CD14-positive monocyte (primary cell): ENCODE measurements at regions not wholly inside any gene's neighbourhood (a gene's known extent, or its start where the extent isn't known, plus 50 kb on each side); places are given as distances from the start of the nearest gene placed in this dataset.

Experiments used
- DNase-seq, 3 donors: peaks; one replicate each; pipeline ENCODE4 v3.0.0-alpha.2; 2011 to 2022
- H2AFZ ChIP-seq: 2 replicates; pipeline ENCODE4 v1.6.0; 2012; ENCODE audit warnings: mild to moderate bottlenecking, low read depth, low read length, inconsistent platforms; ENCODE audit not compliant: insufficient read depth, poor library complexity, severe bottlenecking
- H3K27ac ChIP-seq, 2 donors: 1 replicate in 1 of 2; 2 replicates in 1 of 2; pipeline ENCODE4 v1.5.1; 2012 to 2013; ENCODE audit warnings: low read length in 2 of 2, control low read depth in 1 of 2, inconsistent platforms in 1 of 2, low read depth in 1 of 2, mild to moderate bottlenecking in 1 of 2
- H3K27me3 ChIP-seq, 2 donors: one replicate each; pipeline versions ENCODE4 v1.6.0 to v1.6.1; 2011 to 2013; ENCODE audit warnings: low read length in 2 of 2; ENCODE audit not compliant: control insufficient read depth in 2 of 2, insufficient read depth in 2 of 2
- H3K36me3 ChIP-seq, 2 donors: replicated peaks in 1 of 2; 1 replicate in 1 of 2; 2 replicates in 1 of 2; pipeline versions ENCODE4 v1.5.1 to v1.6.1; 2012 to 2013; ENCODE audit warnings: low read length in 2 of 2, control low read depth in 1 of 2, inconsistent platforms in 1 of 2, mild to moderate bottlenecking in 1 of 2; ENCODE audit not compliant: insufficient read depth in 2 of 2, control insufficient read depth in 1 of 2
- H3K4me1 ChIP-seq, 2 donors: 1 replicate in 1 of 2; 2 replicates in 1 of 2; pipeline versions ENCODE4 v1.5.1 to v1.6.1; 2012 to 2013; ENCODE audit warnings: low read length in 2 of 2, control low read depth in 1 of 2, inconsistent platforms in 1 of 2, mild to moderate bottlenecking in 1 of 2, moderate library complexity in 1 of 2; ENCODE audit not compliant: insufficient read depth in 2 of 2, control insufficient read depth in 1 of 2
- H3K4me2 ChIP-seq: replicated peaks from 2 replicates; pipeline ENCODE3; 2012; ENCODE audit warnings: low read length, moderate library complexity, mild to moderate bottlenecking; ENCODE audit not compliant: poor library complexity, severe bottlenecking; ENCODE audit errors: extremely low read depth
- H3K4me3 ChIP-seq, 3 experiments: fragments of 200-600 bp in 1 of 3; sonication (generic) in 1 of 3; replicated peaks in 1 of 3; 1 replicate in 2 of 3; 2 replicates in 1 of 3; pipeline ENCODE4 v1.5.1; 2011 to 2013; ENCODE audit warnings: low read length in 3 of 3, mild to moderate bottlenecking in 3 of 3, control low read depth in 2 of 3, low read depth in 2 of 3, inconsistent platforms in 1 of 3, moderate library complexity in 1 of 3
- H3K79me2 ChIP-seq: 2 replicates; pipeline ENCODE4 v1.6.0; 2012; ENCODE audit warnings: mild to moderate bottlenecking, control low read depth, inconsistent platforms, low read length, moderate library complexity; ENCODE audit not compliant: insufficient read depth
- H3K9ac ChIP-seq: 2 replicates; pipeline ENCODE4 v1.6.0; 2017; ENCODE audit warnings: low read length, mild to moderate bottlenecking; ENCODE audit not compliant: insufficient read depth, poor library complexity, severe bottlenecking
- H3K9me3 ChIP-seq, 2 donors: replicated peaks in 1 of 2; 1 replicate in 1 of 2; 2 replicates in 1 of 2; pipeline versions ENCODE4 v1.5.1 to v1.6.1; 2012 to 2013; ENCODE audit warnings: low read length in 2 of 2, control low read depth in 1 of 2; ENCODE audit not compliant: control insufficient read depth in 1 of 2, insufficient read depth in 1 of 2
- H4K20me1 ChIP-seq: 2 replicates; pipeline ENCODE4 v1.6.0; 2012; ENCODE audit warnings: mild to moderate bottlenecking, low read length, control low read depth, moderate library complexity; ENCODE audit not compliant: insufficient read depth
- H3K27ac Mint-ChIP-seq, 7 donors: one replicate each; pipeline ENCODE4 v1.8.0; 2020; ENCODE audit warnings: mild to moderate bottlenecking in 7 of 7, mixed read lengths in 7 of 7, moderate library complexity in 6 of 7, inconsistent platforms in 2 of 7
- H3K27me3 Mint-ChIP-seq, 3 donors: one replicate each; pipeline ENCODE4 v1.8.0; 2021 to 2022; ENCODE audit warnings: low read depth in 3 of 3, mild to moderate bottlenecking in 3 of 3, mixed read lengths in 3 of 3, moderate library complexity in 3 of 3, inconsistent platforms in 1 of 3
- H3K36me3 Mint-ChIP-seq, 2 donors: one replicate each; pipeline ENCODE4 v1.8.0; 2020; ENCODE audit warnings: mixed read lengths in 2 of 2, inconsistent platforms in 1 of 2, mild to moderate bottlenecking in 1 of 2
- H3K4me1 Mint-ChIP-seq: one replicate; pipeline ENCODE4 v1.8.0; 2020; ENCODE audit warnings: mild to moderate bottlenecking, mixed read lengths
- H3K4me3 Mint-ChIP-seq, 2 donors: one replicate each; pipeline ENCODE4 v1.8.0; 2020; ENCODE audit warnings: mild to moderate bottlenecking in 2 of 2, mixed read lengths in 2 of 2, moderate library complexity in 1 of 2
- H3K9me3 Mint-ChIP-seq, 7 donors: one replicate each; pipeline ENCODE4 v1.8.0; 2020 to 2022; ENCODE audit warnings: mixed read lengths in 7 of 7, mild to moderate bottlenecking in 6 of 7, moderate library complexity in 6 of 7, inconsistent platforms in 2 of 7
- CTCF ChIP-seq: fragments of 200-600 bp; IDR thresholded peaks from one replicate; pipeline ENCODE4 v1.8.0; 2022; ENCODE audit warnings: antibody characterized with exemption, mild to moderate bottlenecking
- WGBS: methylation state at CpG from one replicate; pipeline ENCODE4 v1.1.5; 2013; ENCODE audit warnings: missing lambda C conversion rate; ENCODE audit not compliant: insufficient coverage; 5-methylcytosine and 5-hydroxymethylcytosine counted together
- intact Hi-C, 2 donors: fragments of 100-400 bp; cut with micrococcal nuclease; formaldehyde crosslinking; loops; one replicate each; pipeline versions ENCODE4 v1.15.0 to v1.15.1; 2023

GRCh38 chr6:85892346-85892745 lies 249.7 kb upstream of the SYNCRIP start:
- 86% methylated on average over 1 of the region's 3 CpGs for WGBS
- Histone ChIP-seq H4K20me1 (no peaks in the 10 kb centered on the region), H3K79me2 (no peaks in the 10 kb centered on the region), H3K9ac (no peak overlapping the region), H3K4me1 (no peaks in the 10 kb centered on the region), H3K9me3 (peaks cover 0 to 20% of the 10 kb centered on the region in 2 donors), H3K36me3 (no peaks in the 10 kb centered on the region), H3K4me2 (no peak overlapping the region), H3K27ac (no peak overlapping the region), H2AFZ (no peak overlapping the region), H3K27me3 (no peaks in the 10 kb centered on the region), H3K4me3 (no peak overlapping the region)
- H3K4me3 Mint-ChIP-seq: no peak overlapping the region
- DNase-seq: no peak
- no peak overlapping the region for H3K27ac Mint-ChIP-seq
- no peaks in the 10 kb centered on the region for H3K4me1 Mint-ChIP-seq
- peaks cover 3 to 17% (median 10%) of the 10 kb centered on the region in 7 donors for H3K9me3 Mint-ChIP-seq
- intact Hi-C loops: no loop called here
- peaks cover 0 to 2% (median 0%) of the 10 kb centered on the region in 3 donors for H3K27me3 Mint-ChIP-seq
- no peak for TF ChIP-seq CTCF
- H3K36me3 Mint-ChIP-seq: no peaks in the 10 kb centered on the region

GRCh38 chr6:85887461-85887860 lies 244.8 kb upstream of the SYNCRIP start:
- Mint-ChIP-seq H3K9me3 (peaks cover 0 to 19% (median 5%) of the 10 kb centered on the region in 7 donors), H3K36me3 (no peaks in the 10 kb centered on the region), H3K27ac (no peak overlapping the region), H3K4me3 (no peak overlapping the region), H3K27me3 (peaks cover 0 to 3% (median 2%) of the 10 kb centered on the region in 3 donors), H3K4me1 (no peaks in the 10 kb centered on the region)
- no peak for TF ChIP-seq CTCF
- H3K27me3 ChIP-seq: no peaks in the 10 kb centered on the region
- no peak overlapping the region for H3K9ac ChIP-seq
- no peaks in the 10 kb centered on the region for H3K36me3 ChIP-seq
- intact Hi-C loops: no loop called here
- H3K4me2 ChIP-seq: no peak overlapping the region
- peaks cover 0 to 8% of the 10 kb centered on the region in 2 donors for H3K9me3 ChIP-seq
- H2AFZ ChIP-seq: no peak overlapping the region
- no peak for DNase-seq
- no peak overlapping the region for H3K27ac ChIP-seq
- no peak overlapping the region for H3K4me3 ChIP-seq
- H3K79me2 ChIP-seq: no peaks in the 10 kb centered on the region
- H4K20me1 ChIP-seq: no peaks in the 10 kb centered on the region
- H3K4me1 ChIP-seq: no peaks in the 10 kb centered on the region
